Prostate gland (tissue), 2 donors: ENCODE measurements at regions not wholly inside any gene's neighbourhood (a gene's known extent, or its start where the extent isn't known, plus 50 kb on each side); places are given as distances from the start of the nearest gene placed in this dataset.

ENCODE experiments used
- POLR2A ChIP-seq: fragments of 450-650 bp; IDR thresholded peaks from one replicate; pipeline ENCODE4 v1.6.1; 2016; ENCODE audit warnings: antibody characterized with exemption, mild to moderate bottlenecking
- POLR2AphosphoS5 ChIP-seq: sonication (generic); formaldehyde crosslinking; IDR thresholded peaks from one replicate; pipeline ENCODE4 v1.6.1; 2017; ENCODE audit warnings: antibody characterized with exemption
- TF ChIP-seq, protein P1 (sequence below), 4 experiments: fragments of 200-600 bp in 2 of 4; fragments of 450-650 bp in 2 of 4; sonication (generic) in 2 of 4; IDR thresholded peaks; 1 replicate in 3 of 4; 2 replicates in 1 of 4; pipeline ENCODE4 v1.5.1; 2016 to 2019; ENCODE audit warnings: antibody characterized with exemption in 4 of 4, mild to moderate bottlenecking in 2 of 4, moderate library complexity in 2 of 4

DNA sequence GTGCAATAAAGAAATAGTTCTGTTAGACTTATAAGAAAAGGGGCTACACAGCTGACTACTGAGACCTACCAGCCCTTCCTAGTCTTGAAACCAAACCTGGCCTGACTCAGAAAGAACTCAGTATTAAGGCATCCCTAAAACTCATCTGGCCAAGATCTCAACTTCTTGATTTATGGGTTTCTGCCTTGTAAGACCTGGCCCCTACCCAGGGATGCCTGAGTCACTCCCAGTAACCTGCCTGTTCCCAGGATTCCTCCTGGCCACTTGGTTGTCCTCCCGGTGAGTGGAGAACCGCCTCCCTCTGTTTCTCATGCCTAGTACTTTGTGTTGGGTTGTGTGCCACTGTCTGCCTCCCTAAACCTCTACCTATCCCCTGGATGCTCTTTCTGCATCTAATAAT lies 189.4 kb upstream of the PREP start:
- TF ChIP-seq, protein P1, sequence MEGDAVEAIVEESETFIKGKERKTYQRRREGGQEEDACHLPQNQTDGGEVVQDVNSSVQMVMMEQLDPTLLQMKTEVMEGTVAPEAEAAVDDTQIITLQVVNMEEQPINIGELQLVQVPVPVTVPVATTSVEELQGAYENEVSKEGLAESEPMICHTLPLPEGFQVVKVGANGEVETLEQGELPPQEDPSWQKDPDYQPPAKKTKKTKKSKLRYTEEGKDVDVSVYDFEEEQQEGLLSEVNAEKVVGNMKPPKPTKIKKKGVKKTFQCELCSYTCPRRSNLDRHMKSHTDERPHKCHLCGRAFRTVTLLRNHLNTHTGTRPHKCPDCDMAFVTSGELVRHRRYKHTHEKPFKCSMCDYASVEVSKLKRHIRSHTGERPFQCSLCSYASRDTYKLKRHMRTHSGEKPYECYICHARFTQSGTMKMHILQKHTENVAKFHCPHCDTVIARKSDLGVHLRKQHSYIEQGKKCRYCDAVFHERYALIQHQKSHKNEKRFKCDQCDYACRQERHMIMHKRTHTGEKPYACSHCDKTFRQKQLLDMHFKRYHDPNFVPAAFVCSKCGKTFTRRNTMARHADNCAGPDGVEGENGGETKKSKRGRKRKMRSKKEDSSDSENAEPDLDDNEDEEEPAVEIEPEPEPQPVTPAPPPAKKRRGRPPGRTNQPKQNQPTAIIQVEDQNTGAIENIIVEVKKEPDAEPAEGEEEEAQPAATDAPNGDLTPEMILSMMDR (IDR thresholded peaks at IDR 0.05), result no peak
- TF ChIP-seq POLR2A (no peak), POLR2AphosphoS5 (peak; percentile 46)
